Prostate gland (tissue), 2 donors: ENCODE measurements at regions not wholly inside any gene's neighbourhood (a gene's known extent, or its start where the extent isn't known, plus 50 kb on each side); places are given as distances from the start of the nearest gene placed in this dataset.

ENCODE experiments used
- POLR2A ChIP-seq: fragments of 450-650 bp; IDR thresholded peaks from one replicate; pipeline ENCODE4 v1.6.1; 2016; ENCODE audit warnings: antibody characterized with exemption, mild to moderate bottlenecking
- POLR2AphosphoS5 ChIP-seq: sonication (generic); formaldehyde crosslinking; IDR thresholded peaks from one replicate; pipeline ENCODE4 v1.6.1; 2017; ENCODE audit warnings: antibody characterized with exemption
- TF ChIP-seq, protein P1 (sequence below), 4 experiments: fragments of 200-600 bp in 2 of 4; fragments of 450-650 bp in 2 of 4; sonication (generic) in 2 of 4; IDR thresholded peaks; 1 replicate in 3 of 4; 2 replicates in 1 of 4; pipeline ENCODE4 v1.5.1; 2016 to 2019; ENCODE audit warnings: antibody characterized with exemption in 4 of 4, mild to moderate bottlenecking in 2 of 4, moderate library complexity in 2 of 4

DNA sequence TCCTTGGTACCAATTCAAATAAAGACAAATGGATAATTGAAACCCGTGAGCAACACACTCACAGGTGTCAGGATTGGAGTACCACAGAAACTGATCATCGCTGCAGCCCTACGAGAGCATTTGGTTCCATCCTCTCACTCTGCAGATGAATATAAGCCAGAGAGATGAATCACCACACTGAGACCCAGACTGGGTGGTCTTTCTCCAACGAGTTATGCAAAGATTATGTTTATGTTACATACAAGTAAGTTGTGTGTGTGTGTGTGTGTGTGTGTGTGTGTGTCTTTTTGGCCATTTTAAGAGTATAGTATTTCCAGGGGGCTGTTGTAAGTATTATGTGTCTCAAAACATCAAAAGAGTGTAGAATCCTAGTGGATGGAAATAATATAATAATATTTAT lies 329.5 kb upstream of the ZFP42 start:
- TF ChIP-seq, protein P1, sequence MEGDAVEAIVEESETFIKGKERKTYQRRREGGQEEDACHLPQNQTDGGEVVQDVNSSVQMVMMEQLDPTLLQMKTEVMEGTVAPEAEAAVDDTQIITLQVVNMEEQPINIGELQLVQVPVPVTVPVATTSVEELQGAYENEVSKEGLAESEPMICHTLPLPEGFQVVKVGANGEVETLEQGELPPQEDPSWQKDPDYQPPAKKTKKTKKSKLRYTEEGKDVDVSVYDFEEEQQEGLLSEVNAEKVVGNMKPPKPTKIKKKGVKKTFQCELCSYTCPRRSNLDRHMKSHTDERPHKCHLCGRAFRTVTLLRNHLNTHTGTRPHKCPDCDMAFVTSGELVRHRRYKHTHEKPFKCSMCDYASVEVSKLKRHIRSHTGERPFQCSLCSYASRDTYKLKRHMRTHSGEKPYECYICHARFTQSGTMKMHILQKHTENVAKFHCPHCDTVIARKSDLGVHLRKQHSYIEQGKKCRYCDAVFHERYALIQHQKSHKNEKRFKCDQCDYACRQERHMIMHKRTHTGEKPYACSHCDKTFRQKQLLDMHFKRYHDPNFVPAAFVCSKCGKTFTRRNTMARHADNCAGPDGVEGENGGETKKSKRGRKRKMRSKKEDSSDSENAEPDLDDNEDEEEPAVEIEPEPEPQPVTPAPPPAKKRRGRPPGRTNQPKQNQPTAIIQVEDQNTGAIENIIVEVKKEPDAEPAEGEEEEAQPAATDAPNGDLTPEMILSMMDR (IDR thresholded peaks at IDR 0.05) = no peak
- TF ChIP-seq POLR2AphosphoS5 (no peak), POLR2A (no peak)
